Pulmonary artery endothelial cell (primary cell): ENCODE measurements at regions not wholly inside any gene's neighbourhood (a gene's known extent, or its start where the extent isn't known, plus 50 kb on each side); places are given as distances from the start of the nearest gene placed in this dataset.

Source experiments
- DNase-seq: peaks from one replicate; pipeline ENCODE4 v3.0.0-alpha.2; 2011; ENCODE audit warnings: low read depth, low spot score

DNA sequence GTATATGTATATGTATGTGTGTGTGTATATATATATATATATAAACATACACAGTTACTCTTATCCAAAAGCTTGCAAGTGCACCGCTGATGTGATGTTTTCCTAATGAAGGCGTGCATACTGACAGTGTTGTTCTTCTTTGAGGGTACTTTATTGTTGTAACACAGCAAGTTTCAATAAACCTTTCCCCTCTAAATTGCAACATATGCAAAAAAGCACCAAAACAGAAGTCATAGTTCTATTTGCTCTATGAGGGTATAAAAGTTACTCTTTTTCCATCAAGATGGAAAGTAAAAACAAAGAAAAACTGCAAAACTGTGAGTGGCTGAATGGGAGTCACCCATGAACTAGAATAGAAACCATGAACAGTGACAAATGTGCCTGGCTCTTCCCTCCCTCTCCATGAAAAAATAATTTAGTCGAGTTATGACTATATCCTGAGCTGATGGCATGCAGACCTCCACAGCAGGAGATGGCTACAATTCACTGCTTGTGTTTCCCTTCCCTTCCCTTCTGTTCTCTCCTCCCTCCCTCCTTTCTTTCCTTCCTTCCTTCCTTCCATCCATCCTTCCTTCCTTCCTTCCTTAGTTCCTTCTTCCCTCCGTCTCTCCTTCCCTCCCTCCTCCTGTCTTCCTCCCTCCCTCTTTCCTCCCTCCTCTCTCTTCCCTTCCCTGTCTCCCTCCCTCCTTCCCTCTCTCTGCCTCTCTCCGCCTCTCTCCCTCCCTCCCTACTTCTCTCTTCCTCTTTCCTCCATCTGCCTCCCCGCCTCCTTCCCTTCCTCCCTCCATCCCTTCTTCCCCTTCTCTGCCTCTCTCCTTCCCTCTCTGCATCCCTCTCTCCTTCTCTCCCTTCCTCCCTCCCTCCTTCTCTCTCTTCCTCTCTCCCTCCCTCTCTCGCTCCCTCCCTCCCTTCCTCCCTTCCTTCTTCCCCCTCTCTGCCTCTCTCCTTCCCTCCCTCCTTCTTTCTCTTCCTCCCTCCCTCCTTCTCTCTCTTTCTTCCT lies 220.7 kb upstream of the POU3F1 start:
- no peak for DNase-seq

DNA sequence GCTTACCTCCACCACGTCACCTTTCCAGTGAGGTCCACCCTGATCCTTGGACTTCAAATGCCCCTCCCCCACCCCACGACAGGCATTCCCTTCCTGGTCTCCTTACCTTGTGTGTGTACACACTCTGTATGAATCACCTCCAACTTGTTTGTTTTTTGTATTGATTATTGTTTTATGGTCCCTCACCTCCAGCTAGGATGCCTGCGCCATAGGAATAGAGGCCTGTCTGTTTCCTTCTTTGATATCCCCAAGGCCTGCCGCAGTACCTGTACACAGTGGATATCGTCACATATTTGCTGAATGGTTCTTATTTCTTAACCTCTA lies 219.6 kb upstream of the POU3F1 start:
- DNase-seq, result no peak

DNA sequence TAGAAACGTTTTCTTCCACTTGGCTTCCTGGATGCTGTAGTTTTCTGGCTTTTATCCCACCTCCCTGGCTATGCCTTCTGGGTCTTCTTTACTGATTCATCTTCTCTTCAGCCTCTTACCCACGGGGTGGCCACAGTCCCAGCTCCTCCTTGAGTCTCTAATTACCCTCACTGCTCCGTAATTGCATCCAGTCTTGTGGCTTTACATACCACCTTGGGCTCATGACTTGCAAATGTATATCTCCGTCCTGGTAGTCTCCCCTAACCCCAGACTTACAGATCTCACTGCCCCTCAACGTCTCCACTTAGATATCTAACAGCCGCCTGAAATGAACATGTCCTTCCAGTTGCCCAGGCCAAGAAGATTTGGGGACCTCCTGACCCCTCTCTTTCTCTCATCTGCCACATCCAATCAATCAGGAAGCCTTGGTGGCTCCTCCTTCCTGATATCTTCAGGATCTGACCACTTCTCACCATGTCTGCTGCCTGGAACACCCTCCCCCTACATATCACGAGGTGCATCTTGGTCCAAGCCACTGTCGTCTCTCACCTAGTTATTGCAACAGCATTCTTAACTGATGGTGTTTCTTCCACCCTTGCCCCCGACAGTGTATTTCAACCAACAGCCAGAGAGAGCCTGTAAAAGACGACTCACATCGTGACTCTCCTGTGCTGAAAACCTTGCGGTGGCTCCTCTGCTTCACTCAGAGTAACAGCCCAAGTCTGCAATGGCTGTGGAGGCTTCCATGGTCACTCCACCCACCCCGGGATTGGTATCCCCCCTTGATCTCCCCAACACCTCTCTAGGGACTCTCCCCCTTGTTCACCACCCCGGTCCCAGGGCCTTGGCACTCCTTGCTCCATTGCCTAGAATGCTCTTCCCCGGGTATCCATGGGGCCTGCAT lies 219.0 kb upstream of the POU3F1 start:
- DNase-seq, result no peak

DNA sequence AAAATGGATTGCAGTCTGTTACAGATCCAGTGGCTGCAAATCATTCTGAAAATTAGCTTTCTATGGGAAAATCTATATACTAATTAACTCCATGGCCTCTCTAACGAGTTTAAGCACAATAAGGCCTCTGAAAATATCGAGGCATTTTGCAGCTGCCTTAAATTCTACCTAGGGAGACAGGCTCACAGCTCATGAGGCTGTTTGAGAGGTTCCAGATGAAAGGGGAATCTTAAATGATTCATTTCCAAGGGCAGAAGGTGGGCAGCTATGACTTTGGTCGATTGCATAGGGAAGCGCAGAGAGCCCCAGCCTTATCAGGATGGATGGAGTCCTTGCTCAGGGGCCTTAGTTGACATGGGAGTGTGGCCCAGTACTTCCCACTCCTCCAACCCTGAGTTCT lies 216.8 kb upstream of the POU3F1 start:
- DNase-seq, result no peak

DNA sequence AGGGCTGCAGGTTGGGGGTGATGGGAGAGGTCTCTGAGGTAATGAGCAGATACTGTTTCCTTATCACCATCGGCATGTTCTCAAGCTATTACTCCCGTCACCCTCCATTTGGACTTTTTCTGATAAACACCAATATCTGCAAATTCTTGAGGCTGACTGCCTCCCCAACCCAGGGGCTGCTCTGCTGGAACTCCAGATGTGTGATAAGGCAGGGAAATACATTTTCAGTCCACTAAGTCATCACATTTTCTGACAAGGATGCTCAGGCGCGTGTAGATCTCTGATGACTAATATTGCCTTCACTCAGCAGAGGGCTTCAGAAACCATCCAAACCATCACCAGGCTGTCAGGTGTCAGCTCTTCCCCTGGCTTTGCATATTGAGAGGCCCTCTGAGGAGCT lies 215.0 kb upstream of the POU3F1 start:
- no peak for DNase-seq

DNA sequence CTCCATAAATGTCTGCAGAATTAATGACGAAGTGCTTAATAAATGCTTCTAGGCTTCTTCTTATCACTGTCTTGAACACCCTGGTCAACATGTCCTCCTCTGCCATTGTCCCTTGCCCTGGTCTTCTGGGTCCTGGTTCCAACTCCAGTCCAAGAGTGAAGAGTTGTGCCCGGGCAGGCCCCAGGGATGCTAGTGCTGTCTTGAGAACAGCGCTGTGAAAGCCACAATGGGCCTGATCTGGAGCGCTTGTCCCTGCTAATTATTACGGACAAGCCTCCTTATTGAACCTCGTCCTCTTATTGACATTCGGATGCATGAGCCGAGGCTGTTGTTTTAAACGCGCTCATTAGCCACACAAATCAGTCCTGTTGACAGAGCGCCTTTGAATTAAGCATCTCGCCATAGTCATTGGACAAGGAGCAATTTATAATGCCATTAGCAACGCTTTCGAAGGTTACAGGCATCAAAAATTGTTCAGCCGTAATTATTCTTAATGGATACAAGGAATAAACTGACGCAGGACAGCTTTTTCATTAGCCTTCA lies 211.6 kb upstream of the POU3F1 start:
- no peak for DNase-seq

DNA sequence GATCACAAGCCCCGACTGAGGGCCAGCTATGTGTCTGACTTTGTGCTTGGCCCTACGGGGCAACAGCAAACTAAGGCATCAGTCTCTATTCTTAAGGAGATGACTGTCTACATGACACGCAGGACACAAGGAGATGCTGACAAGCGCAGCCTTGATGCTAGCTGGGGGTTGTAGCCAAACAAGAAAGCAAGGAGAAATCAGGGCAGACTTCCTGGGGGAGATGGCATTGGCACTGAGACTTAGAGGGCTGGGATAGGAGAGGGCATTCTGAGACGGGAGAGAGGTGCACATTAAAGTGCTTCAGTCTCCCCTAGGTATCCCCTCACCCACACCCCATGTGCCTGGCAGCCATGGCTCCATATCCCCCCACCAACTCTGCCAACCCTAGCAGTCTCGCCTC lies 210.8 kb upstream of the POU3F1 start:
- no peak for DNase-seq

DNA sequence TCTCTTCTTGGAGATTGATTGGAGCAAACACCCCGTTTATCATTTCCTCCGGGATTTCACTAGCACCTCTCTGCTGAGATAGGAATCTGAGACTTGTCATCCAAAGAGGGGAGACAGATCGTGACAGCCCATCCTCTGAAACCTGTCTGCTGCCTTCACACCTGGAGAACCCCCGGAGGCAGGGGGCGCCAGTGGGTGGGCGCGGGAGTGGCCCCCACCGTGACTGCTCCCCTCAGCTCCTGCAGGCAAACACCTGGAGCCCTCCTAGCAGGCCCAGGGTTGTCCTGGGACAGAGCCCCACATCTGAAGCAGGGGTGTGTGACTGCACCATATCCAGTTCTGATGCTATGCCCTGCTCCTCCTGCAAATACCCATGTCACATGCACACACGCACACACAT lies 209.5 kb upstream of the POU3F1 start:
- no peak for DNase-seq

DNA sequence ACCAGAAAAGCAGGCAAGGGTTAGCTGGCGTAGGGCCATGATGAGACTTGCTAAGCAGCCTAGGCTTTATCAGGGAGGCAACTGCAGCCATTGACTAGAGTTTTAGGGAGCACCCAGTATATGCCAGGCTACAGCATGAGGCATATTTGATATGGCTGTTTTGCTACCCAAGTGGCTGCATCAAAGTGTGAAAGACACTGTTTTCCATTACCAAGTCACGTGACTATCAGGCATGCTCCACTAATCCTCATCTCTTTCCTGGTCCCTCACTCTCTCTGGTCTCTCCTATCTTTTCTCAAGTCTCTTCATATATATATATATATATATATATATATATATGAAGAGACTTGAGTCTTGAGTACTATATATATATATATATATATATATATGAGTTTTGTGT lies 206.7 kb upstream of the POU3F1 start:
- DNase-seq, result no peak

DNA sequence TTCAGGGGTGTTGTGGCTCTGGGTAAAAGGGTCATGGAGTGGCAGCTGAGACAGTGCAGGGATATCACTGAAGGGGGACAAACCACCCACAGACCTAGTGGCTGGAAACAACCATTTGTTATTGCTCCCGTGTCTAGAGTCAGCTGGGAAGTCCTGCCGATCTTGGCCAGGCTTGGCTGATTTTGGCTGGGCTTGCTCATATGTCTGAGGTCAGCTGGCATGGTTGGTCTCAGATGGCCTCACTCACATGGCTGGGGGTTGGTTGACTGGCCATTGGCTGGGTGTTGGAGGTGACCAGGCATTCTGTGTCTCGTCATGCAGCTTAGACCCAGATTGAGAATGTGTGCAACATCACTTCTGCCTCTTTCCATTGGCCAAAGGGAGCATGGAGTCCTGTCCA lies 203.8 kb upstream of the POU3F1 start:
- no peak for DNase-seq

DNA sequence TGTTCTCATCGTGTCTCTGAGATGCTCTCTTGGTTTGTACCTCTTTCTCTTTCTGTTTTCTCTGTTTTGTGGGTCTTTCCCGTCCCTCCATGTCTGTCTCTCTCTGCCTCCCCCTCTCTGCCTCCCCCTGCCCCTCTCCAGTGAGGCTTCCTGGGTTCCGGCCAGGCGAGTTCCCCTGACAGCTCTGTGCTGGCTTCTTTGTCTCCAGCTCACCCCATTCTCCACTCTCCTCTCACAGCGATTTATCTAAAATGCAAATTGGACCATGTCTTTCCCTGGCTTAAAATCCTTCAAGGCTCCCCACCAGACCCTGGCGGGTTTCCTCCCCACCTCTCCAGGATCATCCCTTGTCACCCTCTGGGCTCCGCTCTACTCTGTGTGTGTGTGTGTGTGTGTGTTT lies 202.4 kb upstream of the POU3F1 start:
- no peak for DNase-seq

DNA sequence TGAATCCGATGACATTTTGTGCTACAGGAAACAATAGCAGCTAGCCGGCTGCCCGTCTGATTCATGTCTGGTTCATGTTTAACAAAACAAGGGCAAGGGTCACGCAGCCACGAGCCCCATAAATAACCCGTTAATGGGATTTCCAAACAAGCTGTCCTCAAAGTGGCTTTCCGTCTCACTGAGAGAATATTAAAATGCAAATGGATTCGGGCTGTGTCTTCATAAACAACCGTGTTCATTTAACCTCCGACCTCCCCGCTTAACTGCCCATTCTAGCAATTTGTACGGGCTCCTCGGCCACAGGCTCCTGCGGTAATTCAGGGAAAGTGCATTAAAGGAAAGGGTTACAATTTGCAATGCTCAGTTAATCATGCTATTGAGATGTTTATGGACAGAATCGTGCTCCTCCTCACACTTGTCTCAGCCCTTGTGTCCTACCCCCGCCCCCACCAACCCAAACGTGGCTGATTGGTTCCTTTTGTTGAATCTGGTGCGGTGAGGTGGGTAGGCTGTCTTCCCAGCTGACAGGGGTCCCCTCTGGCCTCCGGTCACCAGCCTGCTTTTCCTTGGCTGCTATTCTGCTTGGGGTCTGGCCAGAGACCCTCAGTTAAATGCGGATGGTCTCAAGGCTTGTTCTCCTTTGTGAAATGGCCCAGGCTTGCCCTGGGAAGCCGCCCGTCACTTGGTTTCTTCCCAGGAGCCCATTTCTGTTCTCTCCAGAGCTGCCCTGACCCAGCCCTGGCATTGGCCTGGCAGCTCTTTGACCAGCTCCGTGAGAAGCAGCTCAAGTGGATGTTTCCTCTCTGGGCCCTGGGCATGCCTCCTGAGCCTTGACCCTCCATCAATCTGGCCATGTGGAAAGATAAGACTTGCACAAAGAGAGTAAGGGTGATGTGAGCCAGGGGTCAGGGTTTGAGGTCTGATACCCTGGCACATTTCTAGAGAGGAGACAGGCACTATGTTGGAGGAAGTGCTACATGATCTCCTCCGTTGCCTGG lies 200.7 kb upstream of the POU3F1 start:
- DNase-seq, result no peak

DNA sequence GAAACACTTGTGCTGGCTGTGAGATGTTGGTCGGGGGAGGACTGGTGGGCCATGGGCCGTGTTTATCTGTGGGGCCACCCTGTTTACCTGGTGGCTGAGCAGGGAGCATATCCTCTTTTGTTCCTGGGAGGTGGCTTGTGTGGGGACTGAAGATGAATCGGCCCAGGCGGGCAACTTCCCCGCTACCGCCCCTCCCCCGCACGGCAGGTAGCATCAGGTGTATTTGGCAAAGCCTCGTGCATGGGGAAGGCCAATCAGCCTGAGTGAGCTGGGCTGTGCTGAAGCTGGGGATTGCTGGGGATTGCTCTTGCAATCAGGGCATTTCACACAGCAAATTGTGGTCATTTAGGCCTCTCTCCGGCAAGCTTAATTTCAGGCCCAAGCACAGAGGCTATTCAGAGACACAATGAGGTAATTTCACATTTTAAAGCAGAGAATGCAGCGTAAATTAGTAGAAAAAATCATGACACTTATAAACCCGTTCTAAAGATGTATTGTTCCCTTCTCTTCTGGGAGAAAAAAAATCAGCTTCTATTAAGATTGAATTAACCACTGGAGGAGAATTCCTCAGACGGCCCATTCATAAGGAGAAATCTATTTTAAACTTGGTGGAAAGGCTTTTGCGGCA lies 197.7 kb upstream of the POU3F1 start:
- DNase-seq, result no peak

DNA sequence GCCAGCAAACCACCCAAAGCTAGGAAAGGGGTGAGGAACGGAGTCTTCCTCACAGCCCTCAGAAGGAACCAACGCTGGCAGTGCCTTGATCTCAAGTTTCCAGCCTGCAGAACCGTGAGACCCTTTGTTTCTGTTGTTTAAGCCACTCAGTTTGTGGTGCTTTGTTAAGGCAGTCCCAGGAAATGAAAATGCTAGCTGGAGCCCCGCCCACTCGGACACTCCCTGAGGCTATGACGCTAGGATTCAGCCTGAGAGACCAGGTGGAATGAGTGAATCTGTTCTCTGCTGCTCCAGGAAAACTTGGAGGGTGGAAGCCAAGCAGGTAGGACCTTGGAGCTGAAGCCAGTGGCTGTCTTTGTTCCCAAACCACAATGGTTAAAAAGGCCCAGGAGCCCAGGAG lies 196.5 kb upstream of the POU3F1 start:
- DNase-seq, result no peak

DNA sequence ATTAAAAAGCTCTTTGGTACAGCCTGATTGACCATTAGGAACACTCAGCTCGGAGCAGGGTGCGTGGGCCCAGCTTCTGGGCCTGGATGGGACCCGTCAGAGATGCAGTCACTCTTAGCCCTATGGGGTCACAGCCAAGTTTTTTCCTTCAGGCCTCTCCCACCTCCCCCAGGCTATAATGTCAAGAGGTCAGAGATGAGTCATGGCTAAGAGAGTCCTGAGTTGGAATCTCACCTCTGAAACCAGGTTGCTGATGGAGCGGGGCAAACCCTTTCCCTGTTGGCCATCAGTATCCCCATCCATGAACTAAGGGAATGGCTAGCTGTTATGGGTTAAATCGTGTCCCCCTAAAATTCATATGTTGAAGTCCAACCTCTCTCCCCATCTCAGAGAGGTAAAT lies 195.9 kb upstream of the POU3F1 start:
- no peak for DNase-seq

DNA sequence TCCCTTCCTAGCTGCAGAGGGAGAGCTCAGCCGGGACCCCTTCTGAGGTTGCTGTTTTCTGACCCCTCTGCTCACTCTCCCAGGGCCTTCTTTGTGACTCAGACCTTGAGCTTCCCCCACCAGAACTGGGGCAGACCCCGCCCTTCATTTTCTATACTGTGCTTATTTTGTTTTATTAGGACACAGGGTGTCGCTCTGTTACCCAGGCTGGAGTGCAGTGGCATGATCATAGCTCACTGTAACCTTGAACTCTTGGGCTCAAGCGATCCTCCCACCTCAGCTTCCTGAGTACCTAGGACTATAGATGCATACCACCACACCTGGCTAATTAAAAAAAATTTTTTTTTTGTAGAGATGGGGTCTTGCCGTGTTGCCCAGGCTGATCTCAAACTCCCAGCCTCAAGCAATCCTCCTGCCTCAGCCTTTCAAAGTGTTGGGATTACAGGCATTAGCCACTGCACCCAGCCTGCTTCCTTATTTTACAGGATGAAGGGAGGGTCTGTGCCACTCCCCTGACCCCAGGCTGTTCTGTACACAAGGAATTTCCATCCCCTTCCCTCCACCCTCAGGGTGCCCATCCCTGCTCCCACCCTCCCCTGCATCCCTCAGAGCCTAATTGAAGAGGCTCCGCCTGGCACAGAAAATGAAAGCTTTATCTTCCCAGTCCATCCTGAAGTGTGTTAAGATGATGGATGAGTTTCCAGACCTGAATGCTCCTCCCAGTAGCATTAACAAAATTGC lies 195.2 kb upstream of the POU3F1 start:
- no peak for DNase-seq

DNA sequence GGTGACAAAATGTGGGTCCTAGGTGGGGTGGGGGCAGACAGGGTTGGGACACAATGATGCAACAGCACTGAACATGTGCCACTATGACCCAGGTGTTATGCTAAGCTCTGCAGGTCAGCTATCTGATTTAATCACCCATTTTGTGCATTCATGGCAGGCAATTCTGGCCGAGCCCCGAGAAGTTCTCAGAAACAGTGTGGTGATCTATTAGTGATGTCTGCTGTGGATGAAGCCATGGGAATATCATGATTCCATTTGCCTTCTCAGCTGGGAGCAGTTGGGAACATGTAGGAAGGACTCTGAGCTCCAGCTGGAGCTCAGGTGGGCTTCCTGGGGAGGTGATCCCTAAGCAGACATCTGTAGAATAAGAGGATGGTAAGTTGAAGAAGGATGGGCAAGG lies 194.0 kb upstream of the POU3F1 start:
- no peak for DNase-seq

DNA sequence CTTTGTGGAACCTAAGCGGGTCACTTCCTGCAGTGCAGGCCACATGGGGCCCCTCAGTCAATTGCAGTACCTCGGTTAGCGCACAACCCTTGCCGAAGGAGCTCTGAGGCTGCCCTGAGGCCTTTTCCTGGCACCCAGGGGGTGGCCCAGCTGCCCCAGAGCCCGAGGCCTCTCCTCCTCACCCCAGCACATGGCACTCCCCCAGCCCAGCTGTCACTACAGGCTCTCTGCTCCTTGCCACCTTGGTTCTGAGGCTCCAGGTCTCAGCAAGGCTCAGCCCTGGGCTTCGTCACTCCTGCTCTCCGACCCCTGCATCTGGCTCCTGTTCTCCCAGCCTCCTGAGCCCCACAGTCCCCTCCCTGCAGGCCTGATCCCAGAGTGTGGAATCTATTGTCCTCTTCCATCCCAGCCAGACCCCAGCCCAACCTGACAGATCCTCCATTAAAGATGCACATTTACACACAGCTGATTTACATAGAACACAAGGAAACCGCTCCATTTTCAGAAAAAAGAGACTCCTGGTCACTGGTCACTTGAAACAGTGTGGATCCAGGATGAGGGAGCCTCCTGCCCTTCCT lies 192.8 kb upstream of the POU3F1 start:
- DNase-seq, result no peak

DNA sequence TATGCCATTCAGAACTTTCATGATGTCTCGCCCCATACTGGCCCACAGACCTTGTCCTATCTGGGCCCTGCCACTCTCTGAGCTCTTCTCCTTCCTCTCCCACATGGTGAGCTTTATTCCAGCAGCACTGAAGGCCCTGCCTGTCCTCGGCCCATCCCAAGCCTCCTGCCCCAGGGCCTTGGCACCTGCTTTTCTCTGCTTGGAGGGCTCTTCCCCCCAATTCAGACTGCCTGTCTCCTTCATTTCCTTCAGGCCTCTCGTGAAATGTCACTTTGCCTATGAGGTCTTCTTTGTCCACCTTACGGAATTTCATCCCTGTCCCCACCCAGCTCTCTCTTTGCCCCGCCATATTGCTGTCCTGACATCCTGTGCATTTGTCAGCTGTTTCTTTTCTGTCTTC lies 191.7 kb upstream of the POU3F1 start:
- DNase-seq, result no peak

DNA sequence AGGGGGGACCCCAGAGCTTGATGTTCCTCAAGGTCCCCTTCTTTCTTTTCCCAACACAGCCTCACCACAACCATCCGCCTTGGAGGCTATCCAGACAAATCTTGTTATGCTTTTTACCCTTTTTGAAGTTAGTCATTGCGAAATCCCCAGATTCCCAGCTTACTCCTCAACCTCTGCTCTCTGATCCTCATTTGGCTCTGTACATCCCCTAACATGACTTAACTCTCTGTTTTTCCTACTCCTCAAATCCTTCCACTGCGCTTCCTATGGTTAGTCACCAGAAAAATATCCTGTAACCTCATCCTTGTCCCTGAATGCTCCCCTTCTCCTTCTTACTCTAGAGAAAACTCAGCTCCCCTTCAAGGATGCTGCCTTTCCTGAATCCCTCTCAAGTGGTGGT lies 189.1 kb upstream of the POU3F1 start:
- DNase-seq, result no peak
